Forelimb muscle (tissue), 1 donor: ENCODE measurements at regions not wholly inside any gene's neighbourhood (a gene's known extent, or its start where the extent isn't known, plus 50 kb on each side); places are given as distances from the start of the nearest gene placed in this dataset.

Source experiments
- DNase-seq: peaks from one replicate; pipeline ENCODE4 v3.0.0-alpha.2; 2013; ENCODE audit warnings: low read depth

GRCh38 chrX:39907964-39908661, 189.6 kb downstream of the BCOR start:
- no peak for DNase-seq

DNA sequence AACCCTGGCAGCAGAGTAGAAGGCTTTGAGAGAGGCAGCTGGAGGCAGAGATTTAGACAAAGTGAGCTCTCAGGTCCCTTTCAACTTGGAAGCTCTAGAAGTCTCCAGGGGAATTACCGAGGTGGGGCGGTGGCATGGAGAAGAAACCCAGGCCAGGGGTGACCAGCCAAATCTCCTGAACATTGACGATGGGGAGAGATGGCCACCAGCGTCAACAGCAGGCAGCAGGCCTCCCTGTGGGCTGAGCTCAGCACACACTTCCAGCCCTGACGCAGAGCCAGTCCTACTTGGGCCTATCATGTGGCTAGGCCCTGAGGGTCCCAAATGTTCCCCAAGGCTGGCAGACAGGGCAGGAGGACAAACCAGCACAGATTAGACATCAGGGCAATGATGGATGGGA, 187.8 kb downstream of the BCOR start:
- DNase-seq, result no peak

GRCh38 chrX:39910651-39911050, 187.1 kb downstream of the BCOR start:
- DNase-seq, result no peak

- DNase-seq, result no peak
Observed at GRCh38 chrX:39911278-39911897, 186.4 kb downstream of the BCOR start.

DNA sequence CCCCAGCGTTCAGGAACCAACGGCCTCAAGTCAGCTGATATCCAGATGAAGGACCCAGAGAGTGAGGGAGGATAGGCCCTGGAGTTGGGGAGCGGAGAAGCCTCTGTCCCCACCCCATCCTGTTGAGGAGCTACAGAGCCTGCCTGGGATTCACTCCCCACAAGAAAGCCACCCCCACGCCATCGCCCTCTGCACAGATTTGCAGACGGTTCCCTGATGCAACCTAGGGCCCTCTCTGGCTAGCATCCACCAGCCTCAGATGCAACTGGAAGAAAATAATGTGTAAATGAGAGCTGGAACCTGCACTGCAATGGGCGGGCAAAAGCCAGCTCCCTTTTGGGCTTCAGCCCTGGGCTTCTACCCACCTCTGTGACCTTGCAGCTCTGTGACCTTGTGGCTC, 185.6 kb downstream of the BCOR start:
- DNase-seq, result no peak

DNA sequence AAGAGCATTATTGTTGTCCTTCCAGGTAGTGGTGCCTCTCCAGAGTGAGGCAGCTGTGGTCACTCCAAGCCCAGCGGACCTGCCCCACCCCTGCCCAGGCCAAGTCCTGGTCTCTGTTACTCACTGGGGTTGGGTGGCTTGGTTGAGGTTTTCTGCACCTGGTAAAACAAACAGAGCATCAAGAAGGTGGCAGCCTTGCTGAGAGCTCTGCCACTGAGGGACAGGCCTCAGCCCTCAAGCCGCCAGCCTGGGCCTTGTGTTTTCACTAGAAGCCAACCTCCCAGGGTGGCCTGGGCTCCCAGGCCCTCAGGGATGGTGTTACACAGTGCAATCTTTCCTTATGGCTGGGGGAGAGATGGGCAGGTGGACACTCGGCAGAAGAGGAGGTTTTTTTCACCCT, 182.7 kb downstream of the BCOR start:
- no peak for DNase-seq

DNA sequence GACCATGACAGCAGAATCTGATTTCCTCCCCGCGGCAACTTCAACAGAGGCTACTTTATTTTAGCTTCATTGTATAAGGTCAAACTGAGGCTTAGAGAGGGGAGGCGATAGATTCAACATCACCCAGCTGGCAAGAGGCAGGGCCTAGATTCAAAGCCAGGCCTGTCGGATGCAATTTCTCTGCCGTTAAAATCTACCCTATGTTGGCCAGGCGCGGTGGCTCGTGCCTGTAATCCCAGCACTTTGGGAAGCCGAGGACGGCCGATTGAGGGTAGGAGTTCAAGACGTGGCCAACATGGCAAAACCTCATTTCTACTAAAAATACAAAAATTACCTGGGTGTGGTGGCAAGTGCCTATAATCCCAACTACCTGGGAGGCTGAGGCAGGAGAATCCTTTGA, 182.2 kb downstream of the BCOR start:
- no peak for DNase-seq

GRCh38 chrX:39921838-39922237, 175.9 kb downstream of the BCOR start:
- no peak for DNase-seq

- no peak for DNase-seq
Observed at GRCh38 chrX:39922488-39922887, 175.3 kb downstream of the BCOR start.

DNA sequence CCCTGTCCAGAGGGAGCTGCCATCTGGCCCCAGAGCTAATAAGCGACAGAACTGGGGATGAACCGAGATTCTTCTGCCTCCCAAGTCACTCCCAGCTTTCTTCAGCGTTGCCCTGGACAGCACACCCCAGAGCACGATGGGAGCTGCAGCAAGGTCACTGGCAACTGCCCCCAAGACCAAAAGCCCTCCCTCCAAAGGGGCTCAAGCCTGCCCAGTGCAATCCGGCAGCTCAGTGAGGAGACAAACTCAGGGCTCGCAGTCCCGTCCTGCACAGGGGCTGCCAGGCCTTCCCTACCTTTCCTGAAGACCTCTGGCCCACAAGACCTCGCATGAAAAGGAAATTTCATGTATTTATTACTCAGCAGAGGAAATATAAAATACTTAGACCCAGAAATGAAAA, 174.8 kb downstream of the BCOR start:
- DNase-seq, result no peak

- no peak for DNase-seq
Observed at GRCh38 chrX:39927380-39927779, 170.4 kb downstream of the BCOR start.

DNA sequence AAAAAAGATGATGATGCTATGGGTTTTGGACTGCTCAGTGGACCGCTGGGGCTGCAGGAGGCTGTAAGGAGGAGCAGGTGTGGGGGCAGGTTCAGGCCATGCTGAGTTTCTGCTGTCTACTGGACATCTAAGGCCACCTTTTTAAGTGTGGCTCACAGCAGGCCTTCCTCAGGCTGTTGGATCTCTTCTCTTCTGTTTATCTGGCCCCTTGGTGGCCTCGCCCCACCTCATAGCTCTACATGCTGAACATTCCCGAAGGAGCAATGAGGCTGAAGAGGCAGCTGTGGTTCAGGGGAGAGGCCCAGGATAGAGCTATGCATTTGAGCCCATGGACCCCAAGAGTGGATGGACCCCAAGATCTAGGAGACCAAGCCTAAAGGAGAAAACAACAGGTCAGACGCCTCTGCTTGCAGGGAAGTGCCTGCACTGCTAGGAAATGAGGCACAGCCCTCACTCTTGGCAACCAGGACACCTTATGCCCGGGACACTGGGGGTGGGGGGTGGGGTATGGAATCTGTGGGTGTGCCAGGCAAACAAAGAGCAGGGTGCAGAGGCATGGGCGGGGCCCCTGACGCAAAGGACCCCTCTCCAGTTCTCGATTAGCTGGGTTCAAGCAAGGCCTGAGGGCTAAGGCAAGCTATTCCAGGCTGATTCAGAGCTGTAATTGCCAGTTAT, 168.9 kb downstream of the BCOR start:
- no peak for DNase-seq

GRCh38 chrX:39929379-39930025, 168.3 kb downstream of the BCOR start:
- DNase-seq, result no peak

GRCh38 chrX:39930786-39931528, 166.8 kb downstream of the BCOR start:
- DNase-seq, result peak; percentile 16

- no peak for DNase-seq
Observed at GRCh38 chrX:39931529-39932282, 166.1 kb downstream of the BCOR start.

- no peak for DNase-seq
Observed at GRCh38 chrX:39935411-39936064, 162.2 kb downstream of the BCOR start.

DNA sequence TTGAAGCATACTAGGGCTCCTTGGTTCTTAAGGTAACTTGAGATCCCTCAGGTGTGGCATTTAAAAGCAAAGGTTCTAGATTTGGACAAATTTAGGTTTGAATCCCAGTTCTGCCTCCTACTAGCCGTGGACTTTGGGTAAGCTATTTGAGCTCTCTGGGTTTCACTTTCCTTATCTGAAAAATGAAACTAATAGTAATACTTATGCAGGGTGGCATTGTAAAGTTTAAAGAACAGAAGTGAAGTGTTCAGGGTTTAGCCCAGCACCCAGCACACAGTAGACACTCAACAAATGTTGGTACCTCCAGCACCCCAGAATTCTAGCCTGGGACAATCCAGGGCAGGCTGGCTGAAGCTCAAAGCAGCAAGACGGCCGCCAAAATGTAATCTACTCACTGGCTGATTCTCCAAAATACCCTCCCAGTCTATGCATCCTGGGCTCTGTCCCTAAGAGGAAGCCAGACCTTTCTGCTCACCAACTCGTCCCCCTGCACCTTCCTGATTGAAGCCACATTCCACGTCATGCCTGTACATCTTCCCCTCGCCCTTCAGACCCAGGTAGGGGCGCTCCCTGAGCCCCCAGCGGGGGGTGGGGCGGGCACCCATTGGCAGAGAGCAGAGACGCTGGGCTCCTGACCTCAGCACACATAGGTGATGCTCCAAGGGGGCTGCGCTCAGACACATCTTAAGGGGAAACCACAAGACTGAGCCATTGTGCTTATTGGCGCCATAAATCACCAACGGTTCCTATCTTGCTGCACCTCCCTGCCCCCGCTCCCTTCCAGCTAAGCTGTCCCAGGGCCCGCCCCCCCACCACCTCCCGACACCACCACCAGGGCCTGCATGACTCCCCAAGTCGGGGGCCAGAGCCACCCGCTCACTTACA, 160.6 kb downstream of the BCOR start:
- no peak for DNase-seq

- no peak for DNase-seq
Observed at GRCh38 chrX:39938466-39938865, 159.3 kb downstream of the BCOR start.

- no peak for DNase-seq
Observed at GRCh38 chrX:39939678-39940077, 158.1 kb downstream of the BCOR start.
